ENCODE measurements at regions not wholly inside any gene's neighbourhood (a gene's known extent, or its start where the extent isn't known, plus 50 kb on each side); places are given as distances from the start of the nearest gene placed in this dataset.

DNA sequence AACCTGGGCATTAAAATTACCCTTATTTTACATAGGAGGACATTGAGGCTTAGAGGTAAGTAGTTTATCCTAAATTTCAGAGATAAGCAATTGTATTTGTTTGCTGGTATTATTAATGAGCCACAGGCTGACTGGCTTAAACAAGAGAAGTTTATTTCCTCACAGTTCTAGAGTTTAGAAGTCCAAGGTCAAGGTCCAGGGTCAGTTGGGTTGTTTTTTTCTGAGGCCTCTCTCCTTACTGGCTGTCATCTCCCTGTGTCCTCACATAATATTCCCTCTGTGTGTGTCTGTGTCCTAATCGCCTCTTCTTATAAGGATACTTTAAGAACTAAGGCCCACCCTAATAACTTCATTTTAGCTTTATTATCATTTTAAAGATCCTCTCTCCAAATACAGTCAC, 294.9 kb upstream of the ATP5MC3 start:
- Histone ChIP-seq H3K27ac (ENCODE audit: low read depth, low read length, poor library complexity, severe bottlenecking) (no peak overlapping the region), H3K4me3 (ENCODE audit: low read depth, low read length, poor library complexity, severe bottlenecking) (no peak overlapping the region), H3K36me3 (ENCODE audit: insufficient read depth, low read length) (no peaks in the 10 kb centered on the region), H3K4me1 (ENCODE audit: insufficient read depth, low read length, severe bottlenecking) (no peaks in the 10 kb centered on the region), H3K9me2 (ENCODE audit: low read depth, low read length) (no peaks in the 10 kb centered on the region), H3K9ac (ENCODE audit: low read length) (no peak overlapping the region), H3K27me3 (ENCODE audit: insufficient read depth, low read length) (no peaks in the 10 kb centered on the region), H3F3A (ENCODE audit: insufficient read depth, low read length) (no peaks in the 10 kb centered on the region), H3K79me2 (ENCODE audit: insufficient read depth, low read length) (no peaks in the 10 kb centered on the region), H3K4me2 (ENCODE audit: low read length) (no peak overlapping the region), H2AFZ (ENCODE audit: low read length) (no peak overlapping the region), H4K20me1 (ENCODE audit: insufficient read depth, low read length) (no peaks in the 10 kb centered on the region), H3K9me3 (ENCODE audit: low read length) (no peaks in the 10 kb centered on the region)
- TF ChIP-seq, protein P1, sequence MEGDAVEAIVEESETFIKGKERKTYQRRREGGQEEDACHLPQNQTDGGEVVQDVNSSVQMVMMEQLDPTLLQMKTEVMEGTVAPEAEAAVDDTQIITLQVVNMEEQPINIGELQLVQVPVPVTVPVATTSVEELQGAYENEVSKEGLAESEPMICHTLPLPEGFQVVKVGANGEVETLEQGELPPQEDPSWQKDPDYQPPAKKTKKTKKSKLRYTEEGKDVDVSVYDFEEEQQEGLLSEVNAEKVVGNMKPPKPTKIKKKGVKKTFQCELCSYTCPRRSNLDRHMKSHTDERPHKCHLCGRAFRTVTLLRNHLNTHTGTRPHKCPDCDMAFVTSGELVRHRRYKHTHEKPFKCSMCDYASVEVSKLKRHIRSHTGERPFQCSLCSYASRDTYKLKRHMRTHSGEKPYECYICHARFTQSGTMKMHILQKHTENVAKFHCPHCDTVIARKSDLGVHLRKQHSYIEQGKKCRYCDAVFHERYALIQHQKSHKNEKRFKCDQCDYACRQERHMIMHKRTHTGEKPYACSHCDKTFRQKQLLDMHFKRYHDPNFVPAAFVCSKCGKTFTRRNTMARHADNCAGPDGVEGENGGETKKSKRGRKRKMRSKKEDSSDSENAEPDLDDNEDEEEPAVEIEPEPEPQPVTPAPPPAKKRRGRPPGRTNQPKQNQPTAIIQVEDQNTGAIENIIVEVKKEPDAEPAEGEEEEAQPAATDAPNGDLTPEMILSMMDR (IDR thresholded peaks at IDR 0.05; ENCODE audit: low read length), result no peak
- no peak for TF ChIP-seq EZH2 (IDR thresholded peaks at IDR 0.05; ENCODE audit: borderline replicate concordance, low read length)

DNA sequence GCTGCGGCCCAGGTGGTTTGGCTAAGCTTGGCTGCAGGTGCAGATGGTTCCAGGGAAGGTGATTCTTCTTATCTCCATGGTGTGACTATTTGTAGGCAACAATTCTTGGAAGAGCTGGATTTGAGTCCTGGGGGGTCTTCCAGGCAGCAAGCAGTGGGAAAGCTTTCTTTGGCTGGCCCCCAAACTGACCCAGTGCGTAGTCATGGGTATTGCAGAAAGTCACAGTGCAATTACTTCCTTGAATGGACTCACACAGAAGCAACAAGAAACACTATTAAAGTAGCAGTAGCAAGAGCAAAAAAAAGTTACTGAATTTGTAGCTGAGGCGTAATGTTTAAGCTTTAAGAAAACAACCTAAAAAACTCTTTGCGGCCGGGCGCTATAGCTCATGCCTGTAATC, 293.6 kb upstream of the ATP5MC3 start:
- Histone ChIP-seq H2AFZ (ENCODE audit: low read length) (no peak overlapping the region), H3K36me3 (ENCODE audit: insufficient read depth, low read length) (no peaks in the 10 kb centered on the region), H3K4me2 (ENCODE audit: low read length) (no peak overlapping the region), H3K9me2 (ENCODE audit: low read depth, low read length) (no peaks in the 10 kb centered on the region), H4K20me1 (ENCODE audit: insufficient read depth, low read length) (no peaks in the 10 kb centered on the region), H3K27ac (ENCODE audit: low read depth, low read length, poor library complexity, severe bottlenecking) (no peak overlapping the region), H3K4me1 (ENCODE audit: insufficient read depth, low read length, severe bottlenecking) (no peaks in the 10 kb centered on the region), H3K27me3 (ENCODE audit: insufficient read depth, low read length) (no peaks in the 10 kb centered on the region), H3F3A (ENCODE audit: insufficient read depth, low read length) (no peaks in the 10 kb centered on the region), H3K4me3 (ENCODE audit: low read depth, low read length, poor library complexity, severe bottlenecking) (no peak overlapping the region), H3K9me3 (ENCODE audit: low read length) (no peaks in the 10 kb centered on the region), H3K9ac (ENCODE audit: low read length) (no peak overlapping the region), H3K79me2 (ENCODE audit: insufficient read depth, low read length) (no peaks in the 10 kb centered on the region)
- TF ChIP-seq, protein P1 (IDR thresholded peaks at IDR 0.05; ENCODE audit: low read length), result no peak
- no peak for TF ChIP-seq EZH2 (IDR thresholded peaks at IDR 0.05; ENCODE audit: borderline replicate concordance, low read length)

DNA sequence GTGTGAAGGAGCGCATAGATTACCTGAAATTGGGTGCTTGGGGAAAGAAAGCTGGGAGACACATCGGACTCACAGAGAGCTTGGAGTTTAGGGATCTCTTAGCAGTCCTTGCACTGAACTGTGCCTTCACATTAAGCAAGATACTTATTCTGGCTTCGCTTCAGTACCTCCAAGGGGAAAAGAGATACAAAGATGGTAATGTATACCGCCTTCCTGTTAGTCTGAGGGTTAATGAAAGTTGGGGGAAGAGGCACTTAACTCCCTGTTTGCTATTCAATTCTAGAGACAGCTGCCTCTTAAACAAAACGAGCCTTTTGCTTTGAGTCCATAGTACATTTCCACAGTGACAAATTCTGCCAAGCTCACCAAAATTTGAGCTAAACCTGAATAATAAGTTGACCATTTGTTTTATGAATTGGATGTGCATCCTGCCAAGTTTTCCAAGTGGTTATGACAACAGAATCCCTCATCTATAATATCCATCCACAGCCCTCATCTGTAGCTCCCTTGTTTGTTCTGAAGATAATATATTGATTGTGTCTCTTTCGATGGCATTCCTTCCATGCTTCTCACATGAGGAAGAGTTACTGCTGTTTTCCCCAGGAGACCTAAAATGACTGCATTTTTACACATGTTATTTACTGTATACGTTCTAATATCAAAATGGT, 287.1 kb upstream of the ATP5MC3 start:
- TF ChIP-seq, protein P1 (IDR thresholded peaks at IDR 0.05; ENCODE audit: low read length), result no peak
- no peak for TF ChIP-seq EZH2 (IDR thresholded peaks at IDR 0.05; ENCODE audit: borderline replicate concordance, low read length)
- Histone ChIP-seq H3K9ac (ENCODE audit: low read length) (no peak overlapping the region), H3F3A (ENCODE audit: insufficient read depth, low read length) (no peaks in the 10 kb centered on the region), H2AFZ (ENCODE audit: low read length) (no peak overlapping the region), H3K36me3 (ENCODE audit: insufficient read depth, low read length) (no peaks in the 10 kb centered on the region), H3K79me2 (ENCODE audit: insufficient read depth, low read length) (no peaks in the 10 kb centered on the region), H3K27me3 (ENCODE audit: insufficient read depth, low read length) (no peaks in the 10 kb centered on the region), H3K9me2 (ENCODE audit: low read depth, low read length) (no peaks in the 10 kb centered on the region), H3K4me1 (ENCODE audit: insufficient read depth, low read length, severe bottlenecking) (no peaks in the 10 kb centered on the region), H3K27ac (ENCODE audit: low read depth, low read length, poor library complexity, severe bottlenecking) (no peak overlapping the region), H3K4me2 (ENCODE audit: low read length) (no peak overlapping the region), H3K9me3 (ENCODE audit: low read length) (no peaks in the 10 kb centered on the region), H4K20me1 (ENCODE audit: insufficient read depth, low read length) (no peaks in the 10 kb centered on the region), H3K4me3 (ENCODE audit: low read depth, low read length, poor library complexity, severe bottlenecking) (no peak overlapping the region)
